22Rv1 (cell line): ENCODE measurements at regions not wholly inside any gene's neighbourhood (a gene's known extent, or its start where the extent isn't known, plus 50 kb on each side); places are given as distances from the start of the nearest gene placed in this dataset.

Experiments used
- ZFX ChIP-seq: fragments of 450-650 bp; IDR thresholded peaks from 2 replicates; pipeline ENCODE4 v1.6.1; 2017; ENCODE audit warnings: antibody characterized with exemption, borderline replicate concordance
- TF ChIP-seq, protein P1 (sequence below): fragments of 450-650 bp; IDR thresholded peaks from 2 replicates; pipeline ENCODE4 v1.5.1; 2017; ENCODE audit warnings: mild to moderate bottlenecking

DNA sequence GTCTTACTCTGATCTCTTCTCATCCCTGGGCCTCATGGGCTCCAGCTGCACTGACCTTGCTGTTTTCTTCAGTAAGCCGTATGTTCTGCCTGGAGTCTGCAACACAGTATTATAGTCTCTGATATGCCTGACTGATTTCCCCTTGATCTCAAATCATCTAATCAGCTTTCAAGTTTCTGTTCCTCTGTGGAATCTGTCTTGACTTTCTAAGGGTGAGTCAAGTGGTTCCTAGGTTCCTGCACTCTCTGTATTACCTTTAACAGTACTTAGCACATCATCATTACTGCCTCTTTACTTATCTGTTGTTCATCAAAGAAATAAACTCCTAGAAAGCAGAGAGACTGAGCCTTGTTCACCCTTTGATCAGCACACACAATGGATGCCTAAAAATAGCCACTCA lies 350.7 kb downstream of the LMO7 start:
- no peak for TF ChIP-seq ZFX
- TF ChIP-seq, protein P1, sequence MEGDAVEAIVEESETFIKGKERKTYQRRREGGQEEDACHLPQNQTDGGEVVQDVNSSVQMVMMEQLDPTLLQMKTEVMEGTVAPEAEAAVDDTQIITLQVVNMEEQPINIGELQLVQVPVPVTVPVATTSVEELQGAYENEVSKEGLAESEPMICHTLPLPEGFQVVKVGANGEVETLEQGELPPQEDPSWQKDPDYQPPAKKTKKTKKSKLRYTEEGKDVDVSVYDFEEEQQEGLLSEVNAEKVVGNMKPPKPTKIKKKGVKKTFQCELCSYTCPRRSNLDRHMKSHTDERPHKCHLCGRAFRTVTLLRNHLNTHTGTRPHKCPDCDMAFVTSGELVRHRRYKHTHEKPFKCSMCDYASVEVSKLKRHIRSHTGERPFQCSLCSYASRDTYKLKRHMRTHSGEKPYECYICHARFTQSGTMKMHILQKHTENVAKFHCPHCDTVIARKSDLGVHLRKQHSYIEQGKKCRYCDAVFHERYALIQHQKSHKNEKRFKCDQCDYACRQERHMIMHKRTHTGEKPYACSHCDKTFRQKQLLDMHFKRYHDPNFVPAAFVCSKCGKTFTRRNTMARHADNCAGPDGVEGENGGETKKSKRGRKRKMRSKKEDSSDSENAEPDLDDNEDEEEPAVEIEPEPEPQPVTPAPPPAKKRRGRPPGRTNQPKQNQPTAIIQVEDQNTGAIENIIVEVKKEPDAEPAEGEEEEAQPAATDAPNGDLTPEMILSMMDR, result no peak
